Neutrophil (primary cell): ENCODE measurements at regions not wholly inside any gene's neighbourhood (a gene's known extent, or its start where the extent isn't known, plus 50 kb on each side); places are given as distances from the start of the nearest gene placed in this dataset.

Source experiments
- H3K27ac ChIP-seq: fragments of 200-600 bp; sonication (generic); 2 replicates; pipeline ENCODE4 v1.5.1; 2016; ENCODE audit warnings: mild to moderate bottlenecking, moderate library complexity
- H3K27me3 ChIP-seq: fragments of 200-600 bp; sonication (generic); 2 replicates; pipeline ENCODE4 v1.6.0; 2016; ENCODE audit warnings: mild to moderate bottlenecking
- H3K36me3 ChIP-seq: fragments of 200-600 bp; sonication (generic); 2 replicates; pipeline ENCODE4 v1.5.1; 2017
- H3K4me1 ChIP-seq, 2 experiments: fragments of 200-600 bp in 1 of 2; sonication (generic) in 1 of 2; 1 replicate in 1 of 2; 2 replicates in 1 of 2; pipeline versions ENCODE4 v1.5.1 to v1.6.1; 2013 to 2016; ENCODE audit warnings: low read depth in 1 of 2, low read length in 1 of 2, mild to moderate bottlenecking in 1 of 2, moderate library complexity in 1 of 2; ENCODE audit not compliant: control insufficient read depth in 1 of 2, insufficient read depth in 1 of 2
- H3K4me3 ChIP-seq, 2 experiments: fragments of 200-600 bp in 1 of 2; sonication (generic) in 1 of 2; 1 replicate in 1 of 2; 2 replicates in 1 of 2; pipeline ENCODE4 v1.5.1; 2013 to 2016; ENCODE audit warnings: low read depth in 1 of 2, low read length in 1 of 2, mild to moderate bottlenecking in 1 of 2, moderate library complexity in 1 of 2
- H3K9me3 ChIP-seq: fragments of 200-600 bp; sonication (generic); 2 replicates; pipeline ENCODE4 v1.5.1; 2016
- TF ChIP-seq, protein P1 (sequence below): fragments of 200-600 bp; sonication (generic); IDR thresholded peaks from 2 replicates; pipeline ENCODE4 v1.5.1; 2016; ENCODE audit warnings: antibody characterized with exemption

GRCh38 chr18:77853859-77854258 is 604.2 kb downstream of the GALR1 start:
- H3K36me3 ChIP-seq, result no peaks in the 10 kb centered on the region
- H3K4me1 ChIP-seq, result no peaks in the 10 kb centered on the region
- H3K27ac ChIP-seq, result no peak overlapping the region
- peaks cover 13% of the 10 kb centered on the region for H3K27me3 ChIP-seq
- H3K4me3 ChIP-seq, result no peak overlapping the region
- no peaks in the 10 kb centered on the region for H3K9me3 ChIP-seq
- TF ChIP-seq, protein P1, sequence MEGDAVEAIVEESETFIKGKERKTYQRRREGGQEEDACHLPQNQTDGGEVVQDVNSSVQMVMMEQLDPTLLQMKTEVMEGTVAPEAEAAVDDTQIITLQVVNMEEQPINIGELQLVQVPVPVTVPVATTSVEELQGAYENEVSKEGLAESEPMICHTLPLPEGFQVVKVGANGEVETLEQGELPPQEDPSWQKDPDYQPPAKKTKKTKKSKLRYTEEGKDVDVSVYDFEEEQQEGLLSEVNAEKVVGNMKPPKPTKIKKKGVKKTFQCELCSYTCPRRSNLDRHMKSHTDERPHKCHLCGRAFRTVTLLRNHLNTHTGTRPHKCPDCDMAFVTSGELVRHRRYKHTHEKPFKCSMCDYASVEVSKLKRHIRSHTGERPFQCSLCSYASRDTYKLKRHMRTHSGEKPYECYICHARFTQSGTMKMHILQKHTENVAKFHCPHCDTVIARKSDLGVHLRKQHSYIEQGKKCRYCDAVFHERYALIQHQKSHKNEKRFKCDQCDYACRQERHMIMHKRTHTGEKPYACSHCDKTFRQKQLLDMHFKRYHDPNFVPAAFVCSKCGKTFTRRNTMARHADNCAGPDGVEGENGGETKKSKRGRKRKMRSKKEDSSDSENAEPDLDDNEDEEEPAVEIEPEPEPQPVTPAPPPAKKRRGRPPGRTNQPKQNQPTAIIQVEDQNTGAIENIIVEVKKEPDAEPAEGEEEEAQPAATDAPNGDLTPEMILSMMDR, result no peak

DNA sequence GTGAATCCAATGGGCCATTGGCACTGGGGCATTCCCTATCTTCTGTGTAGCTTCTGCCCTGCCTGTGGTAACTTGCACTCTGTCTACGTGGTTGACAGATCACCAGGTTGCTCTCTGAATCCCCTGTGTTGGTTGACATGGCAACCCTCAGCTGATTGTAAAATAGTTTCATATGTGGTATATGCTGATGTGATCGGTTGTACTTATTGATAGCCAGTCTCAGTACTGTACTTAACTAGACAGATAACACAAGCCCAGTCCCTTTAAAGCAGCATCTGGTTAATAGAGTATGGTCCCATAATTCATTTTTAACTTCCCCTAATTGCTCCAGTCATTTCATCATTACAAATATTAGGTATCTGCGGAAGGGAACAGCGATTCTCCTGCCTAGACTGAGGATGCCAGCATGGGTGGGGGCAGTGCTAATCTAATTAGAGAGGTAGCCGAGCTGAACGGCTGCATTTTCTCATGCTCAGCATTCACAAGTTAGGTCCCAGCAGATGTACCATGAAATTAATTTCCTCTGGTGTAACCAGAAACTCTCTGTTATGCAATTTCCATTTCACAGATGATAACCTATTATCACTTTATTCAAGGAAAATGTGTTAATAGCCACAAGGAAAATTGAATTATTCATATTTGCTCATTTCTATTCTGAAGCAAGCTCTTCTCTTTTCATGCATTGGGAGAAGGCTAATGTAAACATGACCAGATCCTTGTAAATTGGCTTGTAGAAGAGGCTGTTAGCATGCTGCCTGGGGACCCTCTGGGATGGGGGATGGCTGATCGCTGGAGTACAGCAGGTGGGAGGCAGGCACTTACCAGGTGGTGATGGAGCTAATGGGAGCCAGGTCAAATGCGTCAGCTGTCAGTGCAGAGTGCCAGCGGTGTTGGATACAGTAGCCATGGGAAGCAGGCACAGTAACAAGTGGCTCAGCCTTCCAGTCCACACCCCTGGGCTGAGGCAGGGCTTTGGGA is 608.3 kb downstream of the GALR1 start:
- no peaks in the 10 kb centered on the region for H3K27me3 ChIP-seq
- H3K36me3 ChIP-seq, result no peaks in the 10 kb centered on the region
- H3K4me3 ChIP-seq, result no peak overlapping the region
- H3K4me1 ChIP-seq, result no peaks in the 10 kb centered on the region
- no peak overlapping the region for H3K27ac ChIP-seq
- no peaks in the 10 kb centered on the region for H3K9me3 ChIP-seq
- TF ChIP-seq, protein P1, result no peak

GRCh38 chr18:77859634-77860033 is 610.0 kb downstream of the GALR1 start:
- TF ChIP-seq, protein P1, result no peak
- Histone ChIP-seq H3K36me3 (no peaks in the 10 kb centered on the region), H3K4me1 (no peaks in the 10 kb centered on the region), H3K4me3 (no peak overlapping the region), H3K27me3 (no peaks in the 10 kb centered on the region), H3K9me3 (no peaks in the 10 kb centered on the region), H3K27ac (no peak overlapping the region)

- H3K27me3 ChIP-seq, result no peaks in the 10 kb centered on the region
- TF ChIP-seq, protein P1, result no peak
- no peak overlapping the region for H3K4me3 ChIP-seq
- H3K27ac ChIP-seq, result no peak overlapping the region
- no peaks in the 10 kb centered on the region for H3K9me3 ChIP-seq
- H3K4me1 ChIP-seq, result no peaks in the 10 kb centered on the region
- no peaks in the 10 kb centered on the region for H3K36me3 ChIP-seq
These were observed 612.6 kb downstream of the GALR1 start for GRCh38 chr18:77862066-77862757.

DNA sequence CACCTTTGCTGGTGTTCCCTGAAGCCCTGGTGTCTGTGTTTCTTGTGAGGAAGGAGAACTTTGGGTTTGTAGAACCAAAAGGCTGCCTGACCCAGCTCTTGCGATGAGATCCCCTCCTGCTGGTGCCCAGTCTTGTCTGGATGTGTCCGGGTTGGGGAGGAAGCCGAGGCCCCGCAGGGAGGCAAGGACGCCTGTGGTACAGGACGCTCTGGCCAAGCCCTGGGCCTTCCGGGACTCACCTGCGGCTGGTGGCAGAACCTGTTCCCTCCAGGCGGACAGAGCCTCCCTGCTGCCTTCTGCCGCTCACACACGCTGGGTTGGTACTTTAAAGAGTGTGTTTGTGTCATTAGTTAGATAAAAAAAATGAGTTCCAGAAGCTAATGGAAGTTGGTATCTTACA is 616.2 kb downstream of the GALR1 start:
- peaks cover 0 to 6% of the 10 kb centered on the region in 2 experiments for H3K4me1 ChIP-seq
- no peaks in the 10 kb centered on the region for H3K36me3 ChIP-seq
- no peak overlapping the region for H3K27ac ChIP-seq
- H3K9me3 ChIP-seq, result no peaks in the 10 kb centered on the region
- H3K27me3 ChIP-seq, result no peaks in the 10 kb centered on the region
- TF ChIP-seq, protein P1, result no peak
- H3K4me3 ChIP-seq, result no peak overlapping the region
